ENCODE measurements at regions not wholly inside any gene's neighbourhood (a gene's known extent, or its start where the extent isn't known, plus 50 kb on each side); places are given as distances from the start of the nearest gene placed in this dataset.
"Not testable (repeated sequence)": the region's sequence is repeated elsewhere in the genome, so short reads cannot be mapped to it uniquely, and the experiment has no call there.

- Histone ChIP-seq H3K9ac (ENCODE audit: low read length) (no peak overlapping the region), H3K4me1 (ENCODE audit: insufficient read depth, low read length) (no peaks in the 10 kb centered on the region), H3K27me3 (ENCODE audit: control insufficient read depth in 1 of 2, insufficient read depth in 2 of 2, low read length in 2 of 2) (no peaks in the 10 kb centered on the region), H3K36me3 (ENCODE audit: insufficient read depth, low read length) (no peaks in the 10 kb centered on the region), H3K4me3 (ENCODE audit: low read depth in 1 of 2, low read length in 2 of 2) (no peak overlapping the region), H3K27ac (ENCODE audit: low read depth, low read length) (no peak overlapping the region), H3K9me3 (ENCODE audit: low read length) (no peaks in the 10 kb centered on the region)
Observed at GRCh38 chr2:192419786-192420185, 225.1 kb upstream of the TMEFF2 start.

DNA sequence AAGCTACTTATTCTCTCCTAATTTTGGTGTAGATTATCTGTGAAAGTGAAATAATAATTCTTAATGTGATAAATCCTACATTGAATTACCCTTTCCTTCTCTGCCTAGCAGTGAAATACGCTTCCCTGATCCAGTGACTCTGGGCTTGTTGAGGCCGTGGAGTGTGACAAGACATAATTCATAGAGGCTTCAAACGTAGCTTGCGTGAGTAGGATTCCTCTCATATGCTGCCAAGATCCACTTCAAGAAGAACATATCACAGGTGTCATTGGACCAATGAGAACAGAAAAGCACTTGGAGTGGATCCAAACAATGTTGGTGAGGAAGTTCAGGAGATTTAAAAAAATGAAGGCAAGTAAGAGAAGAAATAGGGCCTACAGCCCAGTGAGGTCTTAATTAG lies 221.3 kb upstream of the TMEFF2 start:
- no peak overlapping the region for H3K4me3 ChIP-seq (ENCODE audit: low read depth in 1 of 2, low read length in 2 of 2)
- H3K27ac ChIP-seq (ENCODE audit: low read depth, low read length) = no peak overlapping the region
- no peaks in the 10 kb centered on the region for H3K4me1 ChIP-seq (ENCODE audit: insufficient read depth, low read length)
- H3K9ac ChIP-seq (ENCODE audit: low read length) = no peak overlapping the region
- no peaks in the 10 kb centered on the region for H3K36me3 ChIP-seq (ENCODE audit: insufficient read depth, low read length)
- no peaks in the 10 kb centered on the region for H3K27me3 ChIP-seq (ENCODE audit: control insufficient read depth in 1 of 2, insufficient read depth in 2 of 2, low read length in 2 of 2)
- no peaks in the 10 kb centered on the region for H3K9me3 ChIP-seq (ENCODE audit: low read length)

- Histone ChIP-seq H3K4me3 (ENCODE audit: low read depth in 1 of 2, low read length in 2 of 2) (no peak overlapping the region), H3K27ac (ENCODE audit: low read depth, low read length) (no peak overlapping the region), H3K9me3 (ENCODE audit: low read length) (no peaks in the 10 kb centered on the region), H3K27me3 (ENCODE audit: control insufficient read depth in 1 of 2, insufficient read depth in 2 of 2, low read length in 2 of 2) (no peaks in the 10 kb centered on the region), H3K36me3 (ENCODE audit: insufficient read depth, low read length) (no peaks in the 10 kb centered on the region), H3K9ac (ENCODE audit: low read length) (no peak overlapping the region), H3K4me1 (ENCODE audit: insufficient read depth, low read length) (no peaks in the 10 kb centered on the region)
Observed at GRCh38 chr2:192414794-192415193, 220.1 kb upstream of the TMEFF2 start.

GRCh38 chr2:192413812-192414681 lies 219.3 kb upstream of the TMEFF2 start:
- H3K36me3 ChIP-seq (ENCODE audit: insufficient read depth, low read length) = no peaks in the 10 kb centered on the region
- H3K9ac ChIP-seq (ENCODE audit: low read length) = no peak overlapping the region
- H3K27me3 ChIP-seq (ENCODE audit: control insufficient read depth in 1 of 2, insufficient read depth in 2 of 2, low read length in 2 of 2) = no peaks in the 10 kb centered on the region
- H3K9me3 ChIP-seq (ENCODE audit: low read length) = no peaks in the 10 kb centered on the region
- H3K4me1 ChIP-seq (ENCODE audit: insufficient read depth, low read length) = no peaks in the 10 kb centered on the region
- H3K27ac ChIP-seq (ENCODE audit: low read depth, low read length) = no peak overlapping the region
- H3K4me3 ChIP-seq (ENCODE audit: low read depth in 1 of 2, low read length in 2 of 2) = no peak overlapping the region

GRCh38 chr2:192412866-192413265 lies 218.1 kb upstream of the TMEFF2 start:
- not testable (repeated sequence) for H3K9me3 ChIP-seq (ENCODE audit: low read length); H3K27me3 ChIP-seq (ENCODE audit: control insufficient read depth in 1 of 2, insufficient read depth in 2 of 2, low read length in 2 of 2); H3K9ac ChIP-seq (ENCODE audit: low read length); H3K27ac ChIP-seq (ENCODE audit: low read depth, low read length); H3K4me3 ChIP-seq (ENCODE audit: low read depth in 1 of 2, low read length in 2 of 2); H3K36me3 ChIP-seq (ENCODE audit: insufficient read depth, low read length); H3K4me1 ChIP-seq (ENCODE audit: insufficient read depth, low read length)

DNA sequence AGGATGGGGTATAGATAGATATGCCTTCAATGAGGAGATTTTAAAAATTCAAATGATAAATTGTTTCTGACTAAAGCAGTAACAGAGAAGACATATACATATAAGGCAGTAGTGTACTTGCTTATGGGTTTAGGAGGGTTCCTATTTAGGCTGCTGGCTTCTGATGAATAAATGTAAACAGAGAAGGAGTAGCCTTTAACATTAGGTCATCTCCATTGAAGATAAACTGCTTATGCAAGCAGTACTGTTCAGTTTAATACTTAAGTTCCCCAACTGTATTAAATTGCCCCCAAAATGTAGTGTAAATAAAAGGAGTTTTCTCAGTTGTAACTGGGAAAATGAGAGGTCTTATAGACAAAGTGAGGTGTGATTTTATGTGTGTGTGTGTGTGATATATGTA lies 217.7 kb upstream of the TMEFF2 start:
- Histone ChIP-seq H3K27ac (ENCODE audit: low read depth, low read length) (no peak overlapping the region), H3K4me3 (ENCODE audit: low read depth in 1 of 2, low read length in 2 of 2) (no peak overlapping the region), H3K9me3 (ENCODE audit: low read length) (no peaks in the 10 kb centered on the region), H3K4me1 (ENCODE audit: insufficient read depth, low read length) (no peaks in the 10 kb centered on the region), H3K9ac (ENCODE audit: low read length) (no peak overlapping the region), H3K36me3 (ENCODE audit: insufficient read depth, low read length) (no peaks in the 10 kb centered on the region), H3K27me3 (ENCODE audit: control insufficient read depth in 1 of 2, insufficient read depth in 2 of 2, low read length in 2 of 2) (no peaks in the 10 kb centered on the region)

DNA sequence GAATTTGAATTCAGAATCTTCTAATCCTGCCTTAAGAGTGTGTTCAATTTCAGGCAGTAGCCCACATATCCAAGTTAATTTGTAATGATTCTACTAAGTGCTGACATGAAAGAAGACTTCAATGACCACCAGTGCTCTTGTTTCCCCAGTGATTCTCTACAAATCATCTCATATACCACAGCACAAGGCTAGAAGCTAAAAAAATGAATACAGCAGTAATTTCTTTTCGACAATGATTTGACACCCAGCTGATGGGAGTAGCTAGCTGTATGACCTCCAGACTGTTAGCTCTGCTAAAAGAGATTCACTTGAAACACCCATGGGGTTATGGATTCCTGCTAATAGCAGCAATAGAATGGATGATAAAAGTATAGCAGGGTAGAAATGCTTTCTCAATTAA lies 217.0 kb upstream of the TMEFF2 start:
- H3K36me3 ChIP-seq (ENCODE audit: insufficient read depth, low read length) = no peaks in the 10 kb centered on the region
- no peaks in the 10 kb centered on the region for H3K27me3 ChIP-seq (ENCODE audit: control insufficient read depth in 1 of 2, insufficient read depth in 2 of 2, low read length in 2 of 2)
- no peak overlapping the region for H3K9ac ChIP-seq (ENCODE audit: low read length)

DNA sequence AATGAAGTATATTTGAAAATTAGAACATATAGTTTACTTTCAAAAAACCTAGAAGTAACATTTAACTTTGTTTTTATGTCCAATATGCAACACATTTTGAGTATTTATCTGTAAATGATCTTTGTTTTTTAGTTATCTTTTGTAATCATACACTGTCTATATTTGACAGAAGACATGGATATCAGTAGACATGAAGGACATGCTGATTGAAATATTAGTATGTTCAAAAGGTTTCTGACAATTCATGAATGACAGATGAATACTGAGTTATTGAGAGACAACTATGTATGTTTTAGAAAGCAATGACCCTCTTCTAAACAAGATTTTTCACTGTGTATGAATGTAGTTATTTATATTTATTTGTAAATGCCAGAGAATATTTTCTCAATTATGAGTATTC lies 215.6 kb upstream of the TMEFF2 start:
- Histone ChIP-seq H3K27ac (ENCODE audit: low read depth, low read length) (no peak overlapping the region), H3K9ac (ENCODE audit: low read length) (no peak overlapping the region), H3K9me3 (ENCODE audit: low read length) (no peaks in the 10 kb centered on the region), H3K36me3 (ENCODE audit: insufficient read depth, low read length) (no peaks in the 10 kb centered on the region), H3K27me3 (ENCODE audit: control insufficient read depth in 1 of 2, insufficient read depth in 2 of 2, low read length in 2 of 2) (no peaks in the 10 kb centered on the region), H3K4me1 (ENCODE audit: insufficient read depth, low read length) (no peaks in the 10 kb centered on the region), H3K4me3 (ENCODE audit: low read depth in 1 of 2, low read length in 2 of 2) (no peak overlapping the region)

More for the DNA sequence above, 217.0 kb upstream of the TMEFF2 start:
- Histone ChIP-seq H3K27ac (ENCODE audit: low read depth, low read length) (no peak overlapping the region), H3K9me3 (ENCODE audit: low read length) (no peaks in the 10 kb centered on the region), H3K4me1 (ENCODE audit: insufficient read depth, low read length) (no peaks in the 10 kb centered on the region), H3K4me3 (ENCODE audit: low read depth in 1 of 2, low read length in 2 of 2) (no peak overlapping the region)

DNA sequence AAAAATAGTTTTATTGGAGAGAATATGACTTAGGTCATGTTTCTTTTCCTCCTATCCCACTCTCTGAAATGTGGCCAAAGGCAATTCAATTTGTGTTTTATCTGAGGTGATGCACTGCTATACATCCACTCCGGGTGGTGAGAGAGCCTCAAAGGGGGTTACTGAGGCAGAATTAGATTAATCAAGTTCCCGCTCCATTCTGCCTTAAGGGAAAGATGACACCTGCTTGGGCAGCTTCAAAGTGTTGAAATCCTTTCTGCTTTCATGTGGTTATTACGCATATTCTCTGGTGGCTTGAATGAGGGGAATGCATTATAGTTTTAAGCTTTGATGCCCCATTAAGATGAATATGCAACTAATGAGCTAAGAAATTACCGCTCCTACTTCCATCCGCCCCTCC lies 213.0 kb upstream of the TMEFF2 start:
- Histone ChIP-seq H3K4me3 (ENCODE audit: low read depth in 1 of 2, low read length in 2 of 2) (no peak overlapping the region), H3K9me3 (ENCODE audit: low read length) (no peaks in the 10 kb centered on the region), H3K27ac (ENCODE audit: low read depth, low read length) (no peak overlapping the region), H3K27me3 (ENCODE audit: control insufficient read depth in 1 of 2, insufficient read depth in 2 of 2, low read length in 2 of 2) (no peaks in the 10 kb centered on the region), H3K36me3 (ENCODE audit: insufficient read depth, low read length) (no peaks in the 10 kb centered on the region), H3K9ac (ENCODE audit: low read length) (no peak overlapping the region), H3K4me1 (ENCODE audit: insufficient read depth, low read length) (no peaks in the 10 kb centered on the region)

GRCh38 chr2:192398236-192398635 lies 203.5 kb upstream of the TMEFF2 start:
- Histone ChIP-seq H3K9me3 (ENCODE audit: low read length) (no peaks in the 10 kb centered on the region), H3K4me3 (ENCODE audit: low read depth in 1 of 2, low read length in 2 of 2) (no peak overlapping the region), H3K27ac (ENCODE audit: low read depth, low read length) (no peak overlapping the region), H3K9ac (ENCODE audit: low read length) (no peak overlapping the region), H3K4me1 (ENCODE audit: insufficient read depth, low read length) (no peaks in the 10 kb centered on the region), H3K36me3 (ENCODE audit: insufficient read depth, low read length) (no peaks in the 10 kb centered on the region), H3K27me3 (ENCODE audit: control insufficient read depth in 1 of 2, insufficient read depth in 2 of 2, low read length in 2 of 2) (no peaks in the 10 kb centered on the region)

DNA sequence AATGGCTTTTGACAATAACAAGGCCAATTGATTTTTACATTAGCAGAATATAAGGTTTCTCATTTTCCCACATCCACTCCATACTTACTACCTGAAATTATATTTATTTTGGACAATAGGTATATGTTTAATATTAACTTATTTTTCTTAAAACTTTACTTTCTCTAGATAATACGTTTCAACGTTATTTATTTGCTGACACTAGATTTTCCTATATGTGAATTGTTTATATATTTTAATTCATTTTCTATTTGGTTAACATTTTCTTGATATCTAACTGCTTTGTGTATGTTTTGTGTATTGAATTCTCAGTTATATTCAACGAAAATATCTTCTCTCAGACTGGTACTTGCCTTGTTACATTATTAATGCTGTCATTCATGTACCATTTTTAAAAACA lies 199.9 kb upstream of the TMEFF2 start:
- H3K9ac ChIP-seq (ENCODE audit: low read length) = no peak overlapping the region

GRCh38 chr2:192391041-192391440 lies 196.3 kb upstream of the TMEFF2 start:
- no peaks in the 10 kb centered on the region for H3K27me3 ChIP-seq (ENCODE audit: control insufficient read depth in 1 of 2, insufficient read depth in 2 of 2, low read length in 2 of 2)
- H3K36me3 ChIP-seq (ENCODE audit: insufficient read depth, low read length) = no peaks in the 10 kb centered on the region
- H3K9ac ChIP-seq (ENCODE audit: low read length) = no peak overlapping the region
- no peak overlapping the region for H3K4me3 ChIP-seq (ENCODE audit: low read depth in 1 of 2, low read length in 2 of 2)
- no peak overlapping the region for H3K27ac ChIP-seq (ENCODE audit: low read depth, low read length)
- H3K4me1 ChIP-seq (ENCODE audit: insufficient read depth, low read length) = no peaks in the 10 kb centered on the region
- no peaks in the 10 kb centered on the region for H3K9me3 ChIP-seq (ENCODE audit: low read length)

More for the DNA sequence above, 199.9 kb upstream of the TMEFF2 start:
- Histone ChIP-seq H3K4me3 (ENCODE audit: low read depth in 1 of 2, low read length in 2 of 2) (no peak overlapping the region), H3K36me3 (ENCODE audit: insufficient read depth, low read length) (no peaks in the 10 kb centered on the region), H3K9me3 (ENCODE audit: low read length) (no peaks in the 10 kb centered on the region), H3K27me3 (ENCODE audit: control insufficient read depth in 1 of 2, insufficient read depth in 2 of 2, low read length in 2 of 2) (no peaks in the 10 kb centered on the region), H3K27ac (ENCODE audit: low read depth, low read length) (no peak overlapping the region), H3K4me1 (ENCODE audit: insufficient read depth, low read length) (no peaks in the 10 kb centered on the region)

All from muscle layer of colon (tissue), 2 donors.